Endothelial cell (in vitro differentiated cells): ENCODE measurements at regions not wholly inside any gene's neighbourhood (a gene's known extent, or its start where the extent isn't known, plus 50 kb on each side); places are given as distances from the start of the nearest gene placed in this dataset.

ENCODE experiments used
- DNase-seq: peaks from one replicate; pipeline ENCODE4 v3.0.0; 2021; ENCODE audit warnings: low spot score
- H3K27ac Mint-ChIP-seq: one replicate; pipeline ENCODE4 v1.8.0; 2021; ENCODE audit warnings: mixed read lengths, inconsistent platforms; ENCODE audit not compliant: unreplicated experiment
- H3K27me3 Mint-ChIP-seq: one replicate; pipeline ENCODE4 v1.8.0; 2021; ENCODE audit warnings: mild to moderate bottlenecking, moderate library complexity, mixed read lengths, inconsistent platforms; ENCODE audit not compliant: unreplicated experiment
- H3K36me3 Mint-ChIP-seq: one replicate; pipeline ENCODE4 v1.8.0; 2021; ENCODE audit warnings: mild to moderate bottlenecking, low read depth, mixed read lengths, inconsistent platforms; ENCODE audit not compliant: unreplicated experiment
- H3K4me1 Mint-ChIP-seq: one replicate; pipeline ENCODE4 v1.8.0; 2021; ENCODE audit warnings: mild to moderate bottlenecking, mixed read lengths, inconsistent platforms; ENCODE audit not compliant: unreplicated experiment
- H3K4me3 Mint-ChIP-seq: one replicate; pipeline ENCODE4 v1.8.0; 2021; ENCODE audit warnings: mild to moderate bottlenecking, mixed read lengths, inconsistent platforms; ENCODE audit not compliant: unreplicated experiment
- H3K9me3 Mint-ChIP-seq: one replicate; pipeline ENCODE4 v1.8.0; 2021; ENCODE audit warnings: mixed read lengths, inconsistent platforms; ENCODE audit not compliant: unreplicated experiment
- CTCF ChIP-seq: fragments of 200-600 bp; sonication (generic); IDR thresholded peaks from one replicate; pipeline ENCODE4 v1.5.0; 2021; ENCODE audit warnings: antibody characterized with exemption; ENCODE audit not compliant: unreplicated experiment

GRCh38 chr20:9919271-9920014 is 80.6 kb upstream of the PAK5 start:
- Mint-ChIP-seq H3K27me3 (no peaks in the 10 kb centered on the region), H3K9me3 (no peaks in the 10 kb centered on the region), H3K4me3 (no peak overlapping the region), H3K4me1 (no peaks in the 10 kb centered on the region), H3K36me3 (no peaks in the 10 kb centered on the region), H3K27ac (no peak overlapping the region)
- no peak for TF ChIP-seq CTCF
- DNase-seq = no peak

GRCh38 chr20:9918348-9918747 is 79.5 kb upstream of the PAK5 start:
- Mint-ChIP-seq H3K4me3 (no peak overlapping the region), H3K36me3 (no peaks in the 10 kb centered on the region), H3K9me3 (no peaks in the 10 kb centered on the region), H3K4me1 (no peaks in the 10 kb centered on the region), H3K27ac (no peak overlapping the region), H3K27me3 (no peaks in the 10 kb centered on the region)
- TF ChIP-seq CTCF = no peak
- DNase-seq = no peak

- H3K27me3 Mint-ChIP-seq = no peaks in the 10 kb centered on the region
- DNase-seq = no peak
- H3K27ac Mint-ChIP-seq = no peak overlapping the region
- no peaks in the 10 kb centered on the region for H3K36me3 Mint-ChIP-seq
- no peaks in the 10 kb centered on the region for H3K4me1 Mint-ChIP-seq
- H3K9me3 Mint-ChIP-seq = no peaks in the 10 kb centered on the region
- no peak for TF ChIP-seq CTCF
- no peak overlapping the region for H3K4me3 Mint-ChIP-seq
Observed at GRCh38 chr20:9916761-9917160, 77.9 kb upstream of the PAK5 start.

DNA sequence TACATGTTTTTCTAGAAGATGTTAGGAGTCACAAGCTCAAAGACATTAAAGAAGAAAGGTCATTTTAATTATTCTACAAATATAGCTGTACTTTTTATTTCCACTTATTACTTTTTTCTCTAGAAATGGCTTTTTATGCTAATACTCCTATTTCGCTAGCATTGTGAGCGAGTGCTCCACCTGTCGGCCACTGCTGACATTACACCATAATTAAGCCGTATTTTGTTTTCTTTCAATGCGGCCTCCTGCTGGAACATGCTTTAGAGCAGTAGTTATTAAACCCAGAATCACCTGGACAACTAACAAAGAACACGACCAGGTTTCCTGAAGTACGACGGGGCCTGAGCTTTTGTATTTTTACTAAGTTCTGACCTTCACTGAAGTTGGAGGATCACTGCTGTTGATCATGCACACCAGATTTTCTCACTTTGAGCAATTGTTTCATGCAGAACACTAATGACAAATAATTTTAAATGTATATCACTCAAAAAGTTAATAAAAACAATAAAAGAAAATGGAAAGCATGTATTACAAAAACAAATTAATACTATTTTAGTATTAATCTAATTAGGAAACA is 74.1 kb upstream of the PAK5 start:
- peaks cover 2% of the 10 kb centered on the region for H3K4me1 Mint-ChIP-seq
- DNase-seq = peak; percentile 59
- no peaks in the 10 kb centered on the region for H3K9me3 Mint-ChIP-seq
- no peak overlapping the region for H3K4me3 Mint-ChIP-seq
- H3K27me3 Mint-ChIP-seq = no peaks in the 10 kb centered on the region
- peak; percentile 98 for TF ChIP-seq CTCF
- H3K27ac Mint-ChIP-seq = no peak overlapping the region
- no peaks in the 10 kb centered on the region for H3K36me3 Mint-ChIP-seq

DNA sequence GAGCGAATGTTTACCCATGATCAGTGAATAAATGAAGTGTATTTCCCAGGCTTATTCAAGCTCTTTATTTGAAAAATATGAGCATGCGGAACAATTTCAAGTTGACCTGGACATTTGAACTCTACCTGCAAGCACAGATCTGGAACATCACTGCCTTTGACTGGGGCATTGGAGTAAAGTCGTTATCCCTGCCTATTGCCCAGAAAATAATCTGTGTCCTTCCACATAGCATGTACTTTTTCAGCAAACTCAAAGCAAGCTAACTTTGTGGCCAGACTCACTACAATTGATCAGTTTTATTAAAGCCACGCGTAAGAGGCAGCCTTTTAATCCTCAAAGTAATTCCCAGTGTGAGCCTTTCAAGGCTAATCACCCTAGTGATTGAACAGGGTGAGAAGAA is 73.4 kb upstream of the PAK5 start:
- H3K4me1 Mint-ChIP-seq = peaks cover 2% of the 10 kb centered on the region
- H3K36me3 Mint-ChIP-seq = no peaks in the 10 kb centered on the region
- no peak for TF ChIP-seq CTCF
- no peaks in the 10 kb centered on the region for H3K27me3 Mint-ChIP-seq
- no peak overlapping the region for H3K27ac Mint-ChIP-seq
- no peaks in the 10 kb centered on the region for H3K9me3 Mint-ChIP-seq
- no peak overlapping the region for H3K4me3 Mint-ChIP-seq
- no peak for DNase-seq
